Left lung (tissue), 4 donors: ENCODE measurements at regions not wholly inside any gene's neighbourhood (a gene's known extent, or its start where the extent isn't known, plus 50 kb on each side); places are given as distances from the start of the nearest gene placed in this dataset.
A peak's percentile ranks its signal among the peaks of the same experiment; 100 is the strongest.
"Not testable (repeated sequence)": the region's sequence is repeated elsewhere in the genome, so short reads cannot be mapped to it uniquely, and the experiment has no call there.

Experiments used
- ATAC-seq: fragments of 200-7000 bp; cut with Tn5 transposase; one replicate; pipeline ENCODE4 v1.9.1; 2020; ENCODE audit warnings: moderate library complexity
- DNase-seq, 4 donors: peaks; one replicate each; pipeline ENCODE4 v3.0.0-alpha.2; 2013 to 2020
- H3K27ac ChIP-seq, 2 donors: fragments of 200-600 bp; sonication (generic) in 1 of 2; one replicate each; pipeline versions ENCODE4 v1.5.0 to v1.8.0; 2020 to 2021
- H3K27me3 ChIP-seq, 2 donors: fragments of 200-600 bp; sonication (generic) in 1 of 2; one replicate each; pipeline versions ENCODE4 v1.5.0 to v1.8.0; 2020 to 2021
- H3K36me3 ChIP-seq, 2 donors: fragments of 200-600 bp; sonication (generic) in 1 of 2; one replicate each; pipeline versions ENCODE4 v1.5.0 to v1.8.0; 2020 to 2021
- H3K4me1 ChIP-seq, 2 donors: fragments of 200-600 bp; one replicate each; pipeline ENCODE4 v1.8.0; 2021
- H3K4me3 ChIP-seq, 2 donors: fragments of 200-600 bp; sonication (generic) in 1 of 2; one replicate each; pipeline versions ENCODE4 v1.5.0 to v1.8.0; 2020 to 2021; ENCODE audit warnings: mild to moderate bottlenecking in 1 of 2
- H3K9me3 ChIP-seq, 2 donors: fragments of 200-600 bp; sonication (generic) in 1 of 2; one replicate each; pipeline versions ENCODE4 v1.5.0 to v1.8.0; 2020 to 2021
- CTCF ChIP-seq, 2 donors: fragments of 200-600 bp; sonication (generic) in 1 of 2; IDR thresholded peaks; one replicate each; pipeline versions ENCODE4 v1.5.0 to v1.8.0; 2021; ENCODE audit warnings: antibody characterized with exemption in 2 of 2
- intact Hi-C, 2 donors: fragments of 100-400 bp; cut with DNase I; formaldehyde crosslinking; loops; one replicate each; pipeline versions ENCODE4 v1.11.2 to v1.14.2; 2022
- donor health status: DM: no; HTN: yes; CAD: no.
- donor health status: DM: no; HTN: no; CAD: no.

- Histone ChIP-seq H3K4me3 (no peak overlapping the region), H3K36me3 (no peaks in the 10 kb centered on the region), H3K4me1 (no peaks in the 10 kb centered on the region), H3K9me3 (no peaks in the 10 kb centered on the region), H3K27me3 (no peaks in the 10 kb centered on the region), H3K27ac (no peak overlapping the region)
- ATAC-seq (peak; percentile 36), DNase-seq (no peak)
- intact Hi-C loops, result no loop called here
- no peak for TF ChIP-seq CTCF (IDR thresholded peaks at IDR 0.05)
Observed at GRCh38 chr3:193174140-193174539, 66.9 kb upstream of the PLAAT1 start.

DNA sequence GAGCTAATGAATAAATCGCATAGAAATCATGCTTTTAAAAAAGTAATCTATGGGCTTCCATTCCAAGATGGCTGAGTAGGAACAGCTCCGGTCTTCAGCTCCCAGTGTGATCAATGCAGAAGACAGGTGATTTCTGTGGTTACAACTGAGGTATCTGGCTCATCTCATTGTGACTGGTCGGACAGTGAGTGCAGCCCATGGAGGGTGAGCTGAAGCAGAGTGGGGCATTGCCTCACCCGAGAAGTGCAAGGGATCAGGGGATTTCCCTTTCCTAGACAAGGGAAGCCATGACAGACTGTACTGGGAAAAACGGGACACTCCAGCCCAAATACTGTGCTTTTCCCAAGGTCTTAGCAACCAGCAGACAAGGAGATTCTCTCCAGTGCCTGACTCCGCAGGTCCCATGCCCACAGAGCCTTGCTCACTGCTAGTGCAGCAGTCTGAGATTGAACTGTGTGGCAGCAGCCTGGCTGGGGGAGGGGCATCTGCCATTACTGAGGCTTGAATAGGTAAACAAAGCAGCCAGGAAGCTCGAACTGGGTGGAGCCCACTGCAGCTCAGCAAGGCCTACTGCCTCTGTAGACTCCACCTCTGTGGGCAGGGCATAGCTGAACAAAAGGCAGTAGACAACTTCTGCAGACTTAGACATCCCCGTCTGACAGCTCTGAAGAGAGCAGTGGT is 61.5 kb upstream of the PLAAT1 start:
- H3K27ac ChIP-seq, intact Hi-C loops, H3K27me3 ChIP-seq, H3K36me3 ChIP-seq, H3K4me3 ChIP-seq, H3K4me1 ChIP-seq, DNase-seq, H3K9me3 ChIP-seq, ATAC-seq: not testable (repeated sequence)

DNA sequence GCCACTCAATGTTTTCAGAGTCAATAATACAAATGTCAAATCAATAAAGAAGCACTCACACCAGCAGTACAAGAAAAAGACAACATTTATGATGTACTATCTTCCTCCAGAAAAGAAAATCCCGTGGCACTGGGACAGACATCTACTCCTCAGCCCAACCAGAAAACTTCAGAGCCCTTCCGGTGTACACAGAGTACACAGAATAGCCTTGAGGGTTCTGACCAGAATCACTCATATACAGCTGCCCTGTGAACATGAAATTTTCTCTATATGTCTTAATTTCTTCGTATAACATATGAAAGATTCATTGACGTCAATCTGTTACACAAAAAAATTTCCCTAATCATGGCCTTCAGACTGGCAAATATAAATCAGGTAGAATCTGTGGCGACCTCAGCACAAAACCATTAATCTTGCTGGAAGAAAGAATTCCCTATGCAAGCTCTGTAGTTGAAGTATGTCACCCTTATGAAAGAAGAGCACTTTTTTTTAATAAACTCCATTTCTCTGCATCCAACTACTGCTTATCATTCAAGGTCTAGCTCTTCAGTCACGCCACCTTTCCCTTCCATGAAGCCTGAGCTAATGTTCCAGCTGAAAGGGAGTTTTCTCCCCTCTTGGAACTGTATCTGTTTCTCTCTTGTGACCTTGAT is 53.8 kb upstream of the PLAAT1 start:
- H3K9me3 ChIP-seq, result no peaks in the 10 kb centered on the region
- no peak overlapping the region for H3K27ac ChIP-seq
- no peak for ATAC-seq
- intact Hi-C loops, result no loop called here
- H3K27me3 ChIP-seq, result no peaks in the 10 kb centered on the region
- no peak overlapping the region for H3K4me3 ChIP-seq
- no peak for TF ChIP-seq CTCF (IDR thresholded peaks at IDR 0.05)
- no peaks in the 10 kb centered on the region for H3K36me3 ChIP-seq
- no peaks in the 10 kb centered on the region for H3K4me1 ChIP-seq
- DNase-seq, result no peak

DNA sequence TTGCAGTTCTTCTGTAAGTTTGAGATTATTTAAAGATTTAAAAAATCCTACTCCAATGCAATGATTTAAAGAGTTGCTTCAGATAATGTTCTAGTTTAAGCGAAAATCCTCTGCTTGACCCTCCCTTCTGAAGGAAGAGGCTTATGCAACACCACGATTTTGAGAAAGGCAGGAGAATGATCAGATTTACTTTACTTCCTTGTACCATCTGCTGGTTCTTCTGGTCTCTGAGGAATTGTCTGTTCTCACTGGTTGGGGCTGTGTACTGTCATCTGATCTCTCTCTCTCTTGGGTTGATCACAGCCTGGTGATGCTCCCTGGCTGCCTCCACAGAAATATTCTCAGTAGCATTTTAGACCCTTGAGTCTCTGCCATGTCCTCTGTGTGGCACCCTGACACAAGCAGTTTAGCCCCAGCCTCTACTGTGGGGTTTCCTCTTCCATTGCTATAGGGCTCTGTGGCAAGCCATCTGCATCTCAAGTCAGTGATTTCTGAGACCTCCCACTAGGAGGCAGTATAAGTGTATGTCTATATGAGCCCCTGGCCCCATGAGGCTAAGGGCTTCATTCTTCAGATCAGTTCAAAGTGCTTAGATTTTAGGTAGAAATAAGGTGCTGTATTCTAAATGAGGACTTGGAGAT is 50.8 kb upstream of the PLAAT1 start:
- intact Hi-C loops, result no loop called here
- no peaks in the 10 kb centered on the region for H3K36me3 ChIP-seq
- no peaks in the 10 kb centered on the region for H3K27me3 ChIP-seq
- H3K4me3 ChIP-seq, result no peak overlapping the region
- H3K27ac ChIP-seq, result no peak overlapping the region
- H3K9me3 ChIP-seq, result no peaks in the 10 kb centered on the region
- H3K4me1 ChIP-seq, result no peaks in the 10 kb centered on the region
- DNase-seq (peak in 1 of 4 donors; percentile 30), ATAC-seq (peak; percentile 91)
- peak in 1 of 2 donors; percentile 16 for TF ChIP-seq CTCF (IDR thresholded peaks at IDR 0.05)
